A549 (cell line): ENCODE measurements at regions not wholly inside any gene's neighbourhood (a gene's known extent, or its start where the extent isn't known, plus 50 kb on each side); places are given as distances from the start of the nearest gene placed in this dataset.

Source experiments
- EP300 ChIP-seq, 2 experiments: fragments of >200 bp; sonication (Bioruptor Twin); formaldehyde crosslinking; IDR thresholded peaks; 2 replicates in 1 of 2; 3 replicates in 1 of 2; pipeline ENCODE4 v1.6.1; 2016 to 2017
- KDM1A ChIP-seq: fragments of 200-600 bp; sonication (generic); IDR thresholded peaks from 2 replicates; pipeline ENCODE4 v1.6.1; 2016; ENCODE audit warnings: low read depth, mild to moderate bottlenecking
- KDM5A ChIP-seq: fragments of 200-600 bp; sonication (generic); IDR thresholded peaks from 2 replicates; pipeline ENCODE4 v1.6.1; 2016; ENCODE audit warnings: antibody characterized with exemption, mild to moderate bottlenecking
- RFX5 ChIP-seq: fragments of 450-650 bp; IDR thresholded peaks from 2 replicates; pipeline ENCODE4 v1.7.1; 2014; ENCODE audit warnings: antibody characterized with exemption, mild to moderate bottlenecking, moderate library complexity
- ZFP36 ChIP-seq: fragments of 450-650 bp; IDR thresholded peaks from 2 replicates; pipeline ENCODE4 v1.6.1; 2014; ENCODE audit warnings: borderline replicate concordance; ENCODE audit not compliant: partially characterized antibody
- TF ChIP-seq, protein P1 (sequence below): fragments of >200 bp; sonication (Bioruptor Twin); formaldehyde crosslinking; IDR thresholded peaks from 3 replicates; pipeline ENCODE4 v1.5.1; 2016

DNA sequence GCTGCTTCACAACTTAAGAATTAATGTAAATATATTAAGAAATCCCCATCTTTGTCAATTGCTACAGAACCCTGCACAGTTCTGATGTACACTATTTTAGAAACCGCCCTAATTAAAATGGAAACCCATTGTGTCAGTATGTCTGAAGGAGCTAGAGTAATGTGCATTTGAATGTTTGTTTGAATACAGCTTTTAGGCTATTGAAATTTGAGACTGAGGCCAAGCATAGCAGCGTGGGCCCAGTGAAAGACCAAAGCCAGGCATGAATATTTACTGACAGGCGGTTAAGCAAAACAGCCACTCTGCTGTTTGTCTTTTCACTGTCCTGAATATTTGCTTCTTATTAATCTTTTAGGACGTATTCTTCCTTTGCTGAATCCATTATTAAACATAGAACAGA lies 252.3 kb downstream of the IZUMO3 start:
- TF ChIP-seq KDM5A (no peak), EP300 (IDR thresholded peaks at IDR 0.05) (no peak), KDM1A (no peak), RFX5 (no peak), ZFP36 (no peak)
- TF ChIP-seq, protein P1, sequence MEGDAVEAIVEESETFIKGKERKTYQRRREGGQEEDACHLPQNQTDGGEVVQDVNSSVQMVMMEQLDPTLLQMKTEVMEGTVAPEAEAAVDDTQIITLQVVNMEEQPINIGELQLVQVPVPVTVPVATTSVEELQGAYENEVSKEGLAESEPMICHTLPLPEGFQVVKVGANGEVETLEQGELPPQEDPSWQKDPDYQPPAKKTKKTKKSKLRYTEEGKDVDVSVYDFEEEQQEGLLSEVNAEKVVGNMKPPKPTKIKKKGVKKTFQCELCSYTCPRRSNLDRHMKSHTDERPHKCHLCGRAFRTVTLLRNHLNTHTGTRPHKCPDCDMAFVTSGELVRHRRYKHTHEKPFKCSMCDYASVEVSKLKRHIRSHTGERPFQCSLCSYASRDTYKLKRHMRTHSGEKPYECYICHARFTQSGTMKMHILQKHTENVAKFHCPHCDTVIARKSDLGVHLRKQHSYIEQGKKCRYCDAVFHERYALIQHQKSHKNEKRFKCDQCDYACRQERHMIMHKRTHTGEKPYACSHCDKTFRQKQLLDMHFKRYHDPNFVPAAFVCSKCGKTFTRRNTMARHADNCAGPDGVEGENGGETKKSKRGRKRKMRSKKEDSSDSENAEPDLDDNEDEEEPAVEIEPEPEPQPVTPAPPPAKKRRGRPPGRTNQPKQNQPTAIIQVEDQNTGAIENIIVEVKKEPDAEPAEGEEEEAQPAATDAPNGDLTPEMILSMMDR: no peak
